ENCODE measurements at regions not wholly inside any gene's neighbourhood (a gene's known extent, or its start where the extent isn't known, plus 50 kb on each side); places are given as distances from the start of the nearest gene placed in this dataset.
A peak's percentile ranks its signal among the peaks of the same experiment; 100 is the strongest.

DNA sequence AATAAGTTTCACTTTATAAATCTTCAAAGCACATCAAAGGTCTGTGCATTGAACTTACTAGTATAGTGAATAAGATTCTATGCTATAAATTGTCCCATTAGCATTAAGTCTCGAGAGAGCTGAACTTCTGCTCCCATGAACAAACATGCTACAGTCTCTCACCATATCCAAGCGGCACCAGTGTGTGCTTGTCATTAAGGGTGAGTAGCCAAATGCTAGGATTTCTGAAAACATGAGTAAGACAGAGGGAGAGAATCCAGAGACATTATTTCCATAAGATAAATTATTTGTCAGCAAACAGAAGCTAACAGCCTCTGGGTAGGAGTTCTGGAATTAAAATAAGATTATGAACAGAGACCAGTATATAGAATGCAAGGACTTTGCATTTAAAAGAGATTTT lies 2882.5 kb downstream of the PCDH9 start:
- TF ChIP-seq, protein P1, sequence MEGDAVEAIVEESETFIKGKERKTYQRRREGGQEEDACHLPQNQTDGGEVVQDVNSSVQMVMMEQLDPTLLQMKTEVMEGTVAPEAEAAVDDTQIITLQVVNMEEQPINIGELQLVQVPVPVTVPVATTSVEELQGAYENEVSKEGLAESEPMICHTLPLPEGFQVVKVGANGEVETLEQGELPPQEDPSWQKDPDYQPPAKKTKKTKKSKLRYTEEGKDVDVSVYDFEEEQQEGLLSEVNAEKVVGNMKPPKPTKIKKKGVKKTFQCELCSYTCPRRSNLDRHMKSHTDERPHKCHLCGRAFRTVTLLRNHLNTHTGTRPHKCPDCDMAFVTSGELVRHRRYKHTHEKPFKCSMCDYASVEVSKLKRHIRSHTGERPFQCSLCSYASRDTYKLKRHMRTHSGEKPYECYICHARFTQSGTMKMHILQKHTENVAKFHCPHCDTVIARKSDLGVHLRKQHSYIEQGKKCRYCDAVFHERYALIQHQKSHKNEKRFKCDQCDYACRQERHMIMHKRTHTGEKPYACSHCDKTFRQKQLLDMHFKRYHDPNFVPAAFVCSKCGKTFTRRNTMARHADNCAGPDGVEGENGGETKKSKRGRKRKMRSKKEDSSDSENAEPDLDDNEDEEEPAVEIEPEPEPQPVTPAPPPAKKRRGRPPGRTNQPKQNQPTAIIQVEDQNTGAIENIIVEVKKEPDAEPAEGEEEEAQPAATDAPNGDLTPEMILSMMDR (IDR thresholded peaks at IDR 0.05; ENCODE audit: low read depth, low read length) = no peak
- H3K4me1 ChIP-seq = no peaks in the 10 kb centered on the region
- no peaks in the 10 kb centered on the region; the same call in 1 of the 2 replicates for H3K27me3 ChIP-seq

DNA sequence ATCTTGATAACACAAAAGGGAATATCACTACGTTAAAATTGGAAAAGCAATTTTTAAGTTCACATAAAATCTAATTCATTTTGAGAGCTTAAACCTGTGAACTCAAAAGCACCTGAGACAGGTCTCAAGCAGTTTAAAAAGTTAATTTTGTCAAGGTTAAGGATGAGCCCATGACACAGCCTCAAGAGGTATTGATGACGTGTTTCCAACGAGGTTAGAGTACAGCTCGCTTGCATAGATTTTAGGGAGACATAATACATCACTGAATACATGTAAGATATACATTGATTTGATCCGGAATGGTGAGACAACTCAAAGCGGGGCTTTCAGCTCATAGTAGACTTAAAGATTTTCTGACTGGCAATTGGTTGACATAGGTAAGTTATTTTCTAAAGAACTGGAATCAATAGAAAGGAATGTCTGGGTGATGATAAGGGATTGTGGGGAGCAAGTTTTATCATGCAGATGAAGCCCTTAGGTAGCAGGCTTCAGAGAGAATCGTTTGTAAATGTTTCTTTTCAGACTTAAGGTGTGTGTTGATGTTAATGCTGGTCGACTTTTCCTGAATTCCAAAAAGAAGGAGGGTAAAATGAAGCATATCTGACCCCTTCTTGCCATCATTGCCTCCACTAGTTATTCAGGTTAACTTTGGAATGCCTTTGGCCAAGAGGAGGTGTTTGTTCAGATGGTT lies 2890.6 kb downstream of the PCDH9 start:
- Histone ChIP-seq H3K4me3 (ENCODE audit: low read depth, low read length) (no peak overlapping the region), H3K36me3 (no peaks in the 10 kb centered on the region), H3K4me1 (no peaks in the 10 kb centered on the region), H3K9me3 (no peaks in the 10 kb centered on the region), H3K27me3 (no peaks in the 10 kb centered on the region)
- TF ChIP-seq, protein P1 (IDR thresholded peaks at IDR 0.05; ENCODE audit: low read depth, low read length) = no peak
- DNase-seq = no peak

More for the DNA sequence above, 2882.5 kb downstream of the PCDH9 start:
- Histone ChIP-seq H3K36me3 (no peaks in the 10 kb centered on the region), H3K9me3 (no peaks in the 10 kb centered on the region), H3K4me3 (ENCODE audit: low read depth, low read length) (no peak overlapping the region)
- DNase-seq = no peak

DNA sequence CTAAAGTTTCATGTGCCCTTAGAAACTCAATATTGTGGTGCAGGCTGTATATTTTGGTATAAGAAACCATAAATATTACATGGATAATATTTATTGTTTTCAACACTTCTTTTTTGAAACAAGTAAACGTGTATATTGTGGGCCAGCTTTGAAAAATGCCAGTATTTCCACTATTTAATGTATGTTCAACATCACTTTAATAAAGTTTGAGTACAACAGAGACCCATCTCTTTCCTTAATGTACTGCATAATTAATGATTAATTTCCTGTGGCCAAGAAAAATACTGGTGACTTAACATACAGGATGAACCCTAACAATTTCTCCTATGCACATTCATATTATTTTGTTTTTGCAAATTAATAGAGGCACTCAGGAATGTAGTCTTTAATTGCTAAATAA lies 2891.5 kb downstream of the PCDH9 start:
- Histone ChIP-seq H3K4me1 (no peaks in the 10 kb centered on the region), H3K4me3 (ENCODE audit: low read depth, low read length) (no peak overlapping the region), H3K27me3 (no peaks in the 10 kb centered on the region), H3K9me3 (no peaks in the 10 kb centered on the region), H3K36me3 (no peaks in the 10 kb centered on the region)
- TF ChIP-seq, protein P1 (IDR thresholded peaks at IDR 0.05; ENCODE audit: low read depth, low read length) = no peak
- no peak for DNase-seq

DNA sequence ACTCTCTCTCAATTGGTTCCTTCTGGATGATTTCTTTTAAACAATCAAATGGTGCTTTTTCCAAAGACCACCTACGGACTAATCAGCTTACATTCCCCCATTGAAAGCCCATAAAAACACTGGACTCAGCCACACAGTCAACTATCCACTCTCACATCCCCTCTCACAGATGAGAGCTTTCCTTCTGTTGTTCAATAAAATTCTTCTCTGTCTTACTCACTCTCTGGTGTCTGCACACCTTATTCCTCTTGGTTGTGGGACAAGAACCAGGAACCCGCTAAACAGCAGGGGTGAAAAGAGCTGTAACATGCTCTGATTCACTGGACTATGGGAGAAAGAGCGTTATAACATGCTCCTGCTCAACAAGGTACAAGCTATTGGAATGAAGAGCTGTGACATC lies 2896.2 kb downstream of the PCDH9 start:
- Histone ChIP-seq H3K4me1 (peaks cover 4% of the 10 kb centered on the region; the same call in 1 of the 2 replicates), H3K36me3 (no peaks in the 10 kb centered on the region), H3K27me3 (no peaks in the 10 kb centered on the region), H3K4me3 (ENCODE audit: low read depth, low read length) (no peak overlapping the region), H3K9me3 (no peaks in the 10 kb centered on the region)
- no peak for DNase-seq
- TF ChIP-seq, protein P1 (IDR thresholded peaks at IDR 0.05; ENCODE audit: low read depth, low read length) = no peak

DNA sequence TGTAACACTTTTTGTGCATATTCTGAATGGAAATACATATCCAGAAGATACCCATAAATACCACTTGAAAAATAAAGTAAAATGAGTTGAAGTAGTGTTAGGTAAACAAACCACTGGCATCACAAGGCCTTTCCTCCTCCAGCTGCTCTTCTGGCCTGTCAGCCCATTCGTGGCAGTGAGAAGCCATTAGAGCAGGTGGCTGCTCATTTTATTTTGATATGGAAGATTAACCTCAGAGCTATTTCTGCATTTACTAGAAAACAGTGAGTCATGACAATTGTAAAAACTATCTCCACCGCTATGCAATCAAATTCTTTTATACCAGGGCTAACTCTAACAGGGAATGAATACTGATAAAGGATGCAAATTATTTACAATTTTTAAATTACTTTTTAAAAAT lies 2898.1 kb downstream of the PCDH9 start:
- Histone ChIP-seq H3K27me3 (no peaks in the 10 kb centered on the region), H3K4me1 (peaks cover 7% of the 10 kb centered on the region; the same call in 1 of the 2 replicates), H3K36me3 (no peaks in the 10 kb centered on the region), H3K4me3 (ENCODE audit: low read depth, low read length) (no peak overlapping the region), H3K9me3 (no peaks in the 10 kb centered on the region)
- TF ChIP-seq, protein P1 (IDR thresholded peaks at IDR 0.05; ENCODE audit: low read depth, low read length) = no peak
- DNase-seq = peak; percentile 51

DNA sequence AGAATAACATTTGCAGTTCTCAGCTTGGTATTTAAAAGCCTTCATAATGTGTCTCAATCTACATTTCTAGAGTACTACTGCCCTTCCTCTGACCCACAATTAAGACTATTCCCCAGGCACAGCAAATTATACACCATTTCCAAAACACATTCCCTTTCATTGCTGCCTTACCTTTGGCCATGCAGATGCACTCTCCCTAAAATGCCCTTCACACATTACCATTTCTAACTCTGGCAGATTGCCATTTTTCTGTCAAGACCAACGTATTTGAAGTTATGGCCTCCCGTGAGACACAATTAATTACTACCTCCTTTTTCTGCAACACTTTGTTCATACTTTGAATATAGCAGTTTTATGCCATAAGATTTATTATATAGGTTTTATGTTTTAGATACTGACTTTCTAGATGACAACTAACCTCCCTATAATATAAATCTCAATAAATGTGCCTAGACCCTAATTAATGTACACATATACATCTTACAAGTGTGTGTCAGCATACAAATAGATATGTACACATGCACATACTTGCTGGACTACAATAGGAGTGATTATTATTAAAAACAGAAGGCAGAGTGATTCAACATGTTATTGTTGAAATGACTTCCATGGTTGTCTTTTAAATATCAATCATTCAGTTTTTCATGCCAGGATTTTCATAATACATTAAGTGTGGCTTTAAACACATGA lies 2902.5 kb downstream of the PCDH9 start:
- no peak for DNase-seq
- H3K27me3 ChIP-seq = no peaks in the 10 kb centered on the region
- no peak overlapping the region for H3K4me3 ChIP-seq (ENCODE audit: low read depth, low read length)
- H3K9me3 ChIP-seq = no peaks in the 10 kb centered on the region
- TF ChIP-seq, protein P1 (IDR thresholded peaks at IDR 0.05; ENCODE audit: low read depth, low read length) = no peak
- no peaks in the 10 kb centered on the region for H3K36me3 ChIP-seq
- H3K4me1 ChIP-seq = peaks cover 6% of the 10 kb centered on the region; the same call in 1 of the 2 replicates

Data from BE2C (cell line).